Ovary (tissue), 3 donors: ENCODE measurements at regions not wholly inside any gene's neighbourhood (a gene's known extent, or its start where the extent isn't known, plus 50 kb on each side); places are given as distances from the start of the nearest gene placed in this dataset.

Experiments used
- EP300 ChIP-seq: sonication (generic); formaldehyde crosslinking; IDR thresholded peaks from one replicate; pipeline ENCODE4 v1.6.1; 2017; ENCODE audit warnings: antibody characterized with exemption
- TF ChIP-seq, protein P1 (sequence below), 3 donors: fragments of 450-650 bp in 2 of 3; fragments of 200-600 bp in 1 of 3; IDR thresholded peaks; one replicate each; pipeline versions ENCODE4 v1.5.1 to v1.8.0; 2016 to 2022; ENCODE audit warnings: antibody characterized with exemption in 3 of 3, mild to moderate bottlenecking in 1 of 3
- donor health status: DM: no; HTN: no; CAD: no.

DNA sequence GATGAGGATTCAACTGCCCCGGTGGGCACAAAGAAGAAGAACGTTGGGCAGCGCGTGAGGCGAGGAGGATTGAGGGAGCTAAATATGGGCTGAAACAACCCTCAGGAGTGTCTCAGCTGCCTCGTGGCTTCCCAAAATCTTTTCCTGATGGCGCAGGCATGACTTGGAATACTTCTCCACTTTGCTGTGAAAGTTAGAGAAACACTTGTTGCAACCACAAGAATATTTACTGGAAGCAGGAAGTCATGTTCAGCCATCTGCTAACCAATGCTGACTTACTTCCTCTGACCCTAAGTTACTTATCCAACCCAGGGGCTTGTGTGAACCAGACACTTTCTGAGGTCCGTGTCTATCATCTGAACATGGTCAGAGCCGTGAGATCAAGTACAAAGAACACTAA lies 148.8 kb downstream of the ARL4C start:
- no peak for TF ChIP-seq EP300
- TF ChIP-seq, protein P1, sequence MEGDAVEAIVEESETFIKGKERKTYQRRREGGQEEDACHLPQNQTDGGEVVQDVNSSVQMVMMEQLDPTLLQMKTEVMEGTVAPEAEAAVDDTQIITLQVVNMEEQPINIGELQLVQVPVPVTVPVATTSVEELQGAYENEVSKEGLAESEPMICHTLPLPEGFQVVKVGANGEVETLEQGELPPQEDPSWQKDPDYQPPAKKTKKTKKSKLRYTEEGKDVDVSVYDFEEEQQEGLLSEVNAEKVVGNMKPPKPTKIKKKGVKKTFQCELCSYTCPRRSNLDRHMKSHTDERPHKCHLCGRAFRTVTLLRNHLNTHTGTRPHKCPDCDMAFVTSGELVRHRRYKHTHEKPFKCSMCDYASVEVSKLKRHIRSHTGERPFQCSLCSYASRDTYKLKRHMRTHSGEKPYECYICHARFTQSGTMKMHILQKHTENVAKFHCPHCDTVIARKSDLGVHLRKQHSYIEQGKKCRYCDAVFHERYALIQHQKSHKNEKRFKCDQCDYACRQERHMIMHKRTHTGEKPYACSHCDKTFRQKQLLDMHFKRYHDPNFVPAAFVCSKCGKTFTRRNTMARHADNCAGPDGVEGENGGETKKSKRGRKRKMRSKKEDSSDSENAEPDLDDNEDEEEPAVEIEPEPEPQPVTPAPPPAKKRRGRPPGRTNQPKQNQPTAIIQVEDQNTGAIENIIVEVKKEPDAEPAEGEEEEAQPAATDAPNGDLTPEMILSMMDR (IDR thresholded peaks at IDR 0.05): no peak
